GM12878 (cell line): ENCODE measurements at regions not wholly inside any gene's neighbourhood (a gene's known extent, or its start where the extent isn't known, plus 50 kb on each side); places are given as distances from the start of the nearest gene placed in this dataset.

Experiments used
- ATAC-seq: fragments of 200-7000 bp; cut with Tn5 transposase; 3 replicates; pipeline ENCODE4 v1.9.1; 2020; ENCODE audit warnings: mild to moderate bottlenecking, moderate library complexity
- BruUV-seq: library from RNA; stranded (reverse); fragments of 400-500 nt; replicated peaks from 2 replicates; lab custom pipeline; 2021; lab: Mats Ljungman, UMichigan
- CTCF ChIA-PET: fragments of 300-600 bp; sonication (Branson Sonifier 250); formaldehyde crosslinking; extraction: SDS; loops from one replicate; lab custom pipeline; 2021; ENCODE audit warnings: inconsistent platforms; lab: Yijun Ruan, JAX
- POLR2A ChIA-PET: fragments of 350-600 bp; formaldehyde crosslinking; extraction: SDS; loops from one replicate; lab custom pipeline; 2021; ENCODE audit warnings: inconsistent platforms; lab: Charles Lee
- RAD21 ChIA-PET: fragments of 300-600 bp; sonication (Branson Sonifier 250); formaldehyde crosslinking; loops from one replicate; lab custom pipeline; 2023; ENCODE audit warnings: antibody characterized with exemption; ENCODE audit not compliant: unreplicated experiment; lab: Charles Lee
- SMC1A ChIA-PET: fragments of 300-600 bp; sonication (Branson Sonifier 250); formaldehyde crosslinking; loops from one replicate; lab custom pipeline; 2023; ENCODE audit not compliant: unreplicated experiment, uncharacterized antibody; lab: Charles Lee
- DNase-seq: peaks from one replicate; pipeline ENCODE4 v3.0.0-alpha.2; 2011; ENCODE audit warnings: low read depth, low spot score
- FAIRE-seq: peaks from 3 replicates; lab custom pipeline; 2011; peaks lifted over from hg19 to GRCh38; lab: Jason Lieb, UNC
- H2AFZ ChIP-seq: 2 replicates; pipeline ENCODE4 v1.6.0; 2011; ENCODE audit warnings: low read depth, low read length, control low read depth; ENCODE audit not compliant: control insufficient read depth
- H3K27ac ChIP-seq: 2 replicates; pipeline ENCODE4 v1.5.1; 2011; ENCODE audit warnings: control low read depth; ENCODE audit not compliant: control insufficient read depth, insufficient read depth
- H3K27me3 ChIP-seq, 2 experiments: replicated peaks in 1 of 2; 2 replicates each; pipeline versions ENCODE4 v1.6.0 to v1.6.1; 2011; ENCODE audit warnings: low read length in 1 of 2; ENCODE audit not compliant: control insufficient read depth in 2 of 2, insufficient read depth in 2 of 2
- H3K36me3 ChIP-seq, 2 experiments: 2 replicates each; pipeline ENCODE4 v1.5.1; 2011; ENCODE audit warnings: low read length in 1 of 2; ENCODE audit not compliant: control insufficient read depth in 2 of 2, insufficient read depth in 2 of 2
- H3K4me1 ChIP-seq: 2 replicates; pipeline ENCODE4 v1.6.1; 2011; ENCODE audit warnings: mild to moderate bottlenecking, low read length, moderate library complexity, mixed read lengths; ENCODE audit not compliant: control insufficient read depth, insufficient read depth
- H3K4me2 ChIP-seq: 2 replicates; pipeline ENCODE4 v1.6.0; 2011; ENCODE audit warnings: control low read depth; ENCODE audit not compliant: control insufficient read depth, insufficient read depth
- H3K4me3 ChIP-seq: fragments of 200-600 bp; sonication (generic); 2 replicates; pipeline ENCODE4 v1.5.1; 2016
- H3K79me2 ChIP-seq: 2 replicates; pipeline ENCODE4 v1.6.0; 2011; ENCODE audit warnings: low read length; ENCODE audit not compliant: control insufficient read depth, insufficient read depth
- H3K9ac ChIP-seq: 2 replicates; pipeline ENCODE4 v1.8.0; 2011; ENCODE audit warnings: low read length, control low read depth, mixed read lengths; ENCODE audit not compliant: control insufficient read depth, insufficient read depth
- H3K9me3 ChIP-seq: replicated peaks from 3 replicates; pipeline ENCODE4 v1.5.1; 2011; ENCODE audit warnings: mild to moderate bottlenecking, low read length; ENCODE audit not compliant: control insufficient read depth, insufficient read depth
- H4K20me1 ChIP-seq: 2 replicates; pipeline ENCODE4 v1.6.0; 2011; ENCODE audit not compliant: control insufficient read depth, insufficient read depth
- BACH1 ChIP-seq: fragments of 450-650 bp; IDR thresholded peaks from 2 replicates; pipeline ENCODE4 v1.6.1; 2017; ENCODE audit warnings: mild to moderate bottlenecking, borderline replicate concordance
- CHD1 ChIP-seq: IDR thresholded peaks from 2 replicates; pipeline ENCODE4 v1.6.1; 2012; ENCODE audit warnings: low read depth, low read length, improper control_type of control experiment
- EP300 ChIP-seq, 2 experiments: fragments of 150-350 bp in 1 of 2; IDR thresholded peaks; 2 replicates each; pipeline ENCODE4 v1.6.1; 2011 to 2012; ENCODE audit warnings: low read depth in 2 of 2, low read length in 2 of 2, borderline replicate concordance in 1 of 2, improper control_type of control experiment in 1 of 2, inconsistent platforms in 1 of 2; ENCODE audit not compliant: control insufficient read depth in 1 of 2
- ESRRA ChIP-seq: IDR thresholded peaks from 2 replicates; pipeline ENCODE4 v1.6.1; 2012; ENCODE audit warnings: mild to moderate bottlenecking, low read length, improper control_type of control experiment
- GABPA ChIP-seq: IDR thresholded peaks from 2 replicates; pipeline ENCODE4 v1.6.1; 2014; ENCODE audit warnings: antibody characterized with exemption, low read depth, mild to moderate bottlenecking, inconsistent platforms
- HCFC1 ChIP-seq: fragments of 150-350 bp; IDR thresholded peaks from 2 replicates; pipeline ENCODE4 v1.6.1; 2014; ENCODE audit warnings: low read length
- HDGF ChIP-seq: fragments of 450-650 bp; IDR thresholded peaks from 2 replicates; pipeline ENCODE4 v1.6.1; 2016; ENCODE audit warnings: antibody characterized with exemption
- IKZF1 ChIP-seq: fragments of 450-650 bp; conservative IDR thresholded peaks from 2 replicates; pipeline ENCODE4 v1.6.1; 2017; ENCODE audit warnings: antibody characterized with exemption, mild to moderate bottlenecking
- IRF5 ChIP-seq: fragments of 450-650 bp; IDR thresholded peaks from 2 replicates; pipeline ENCODE4 v1.6.1; 2017; ENCODE audit warnings: borderline replicate concordance
- MEF2B ChIP-seq: fragments of 450-650 bp; IDR thresholded peaks from 2 replicates; pipeline ENCODE4 v1.6.1; 2018; ENCODE audit warnings: mild to moderate bottlenecking, moderate library complexity; ENCODE audit not compliant: partially characterized antibody, poor library complexity, severe bottlenecking
- PML ChIP-seq: IDR thresholded peaks from 2 replicates; pipeline ENCODE4 v1.6.1; 2012; ENCODE audit warnings: low read length, inconsistent platforms
- RELB ChIP-seq: fragments of 450-650 bp; IDR thresholded peaks from 2 replicates; pipeline ENCODE4 v1.6.1; 2017; ENCODE audit warnings: low read depth, mild to moderate bottlenecking, moderate library complexity
- SMAD1 ChIP-seq: fragments of 450-650 bp; IDR thresholded peaks from 2 replicates; pipeline ENCODE4 v1.6.1; 2018; ENCODE audit warnings: mild to moderate bottlenecking, low read depth; ENCODE audit not compliant: partially characterized antibody
- SUZ12 ChIP-seq: fragments of 200-600 bp; sonication (generic); IDR thresholded peaks from one replicate; pipeline ENCODE4 v1.6.1; 2018; ENCODE audit warnings: antibody characterized with exemption, mild to moderate bottlenecking; ENCODE audit not compliant: unreplicated experiment
- TCF3 ChIP-seq: IDR thresholded peaks from 2 replicates; pipeline ENCODE4 v1.6.1; 2012; ENCODE audit warnings: low read depth, mild to moderate bottlenecking, low read length, borderline replicate concordance; ENCODE audit not compliant: insufficient read depth
- USF2 ChIP-seq: IDR thresholded peaks from 2 replicates; pipeline ENCODE4 v1.6.1; 2011; ENCODE audit warnings: low read depth, low read length, improper control_type of control experiment, borderline replicate concordance
- ZBED1 ChIP-seq: IDR thresholded peaks from 2 replicates; pipeline ENCODE4 v1.6.1; 2016; ENCODE audit warnings: borderline replicate concordance
- ZNF207 ChIP-seq: fragments of 450-650 bp; IDR thresholded peaks from 2 replicates; pipeline ENCODE4 v1.6.1; 2014; ENCODE audit warnings: antibody characterized with exemption, mild to moderate bottlenecking, borderline replicate concordance
- ZNF24 ChIP-seq: fragments of 450-650 bp; IDR thresholded peaks from 2 replicates; pipeline ENCODE4 v1.6.1; 2017; ENCODE audit warnings: antibody characterized with exemption, mild to moderate bottlenecking
- WGBS: methylation state at CpG from one replicate; pipeline ENCODE4 v1.1.6; 2016; ENCODE audit warnings: low lambda C conversion rate; ENCODE audit not compliant: insufficient replicate concordance, insufficient coverage; ENCODE audit errors: missing lambda C conversion rate; 5-methylcytosine and 5-hydroxymethylcytosine counted together
- in situ Hi-C: fragments of 300-500 bp; cut with MboI; formaldehyde crosslinking; loops from 9 replicates; pipeline ENCODE4 v1.14.3; 2018; ENCODE audit warnings: mixed read lengths
- intact Hi-C: fragments of 100-400 bp; cut with micrococcal nuclease; formaldehyde crosslinking; loops from one replicate; pipeline ENCODE4 v1.14.2; 2022; ENCODE audit not compliant: unreplicated experiment

- Histone ChIP-seq H3K79me2 (peaks cover 5% of the 10 kb centered on the region), H4K20me1 (no peaks in the 10 kb centered on the region), H2AFZ (no peak overlapping the region), H3K9ac (no peak overlapping the region), H3K27me3 (no peaks in the 10 kb centered on the region), H3K36me3 (peaks cover 0 to 2% of the 10 kb centered on the region in 2 experiments; a peak in 2 of 4 replicates), H3K4me3 (no peak overlapping the region), H3K9me3 (no peaks in the 10 kb centered on the region), H3K4me1 (peaks cover 4% of the 10 kb centered on the region; the same call in 1 of the 2 replicates), H3K27ac (no peak overlapping the region), H3K4me2 (no peak overlapping the region)
- intact Hi-C loops: no loop called here
- TF ChIP-seq ESRRA (no peak), TCF3 (no peak), RELB (no peak), MEF2B (no peak), ZNF207 (no peak), HDGF (no peak), ZNF24 (no peak), GABPA (no peak), SUZ12 (no peak), SMAD1 (no peak), CHD1 (no peak), HCFC1 (no peak), USF2 (no peak), ZBED1 (no peak), IKZF1 (no peak), EP300 (IDR thresholded peaks at IDR 0.05; ENCODE audit: borderline replicate concordance in 1 of 2, control insufficient read depth in 1 of 2, low read depth in 2 of 2, low read length in 2 of 2) (no peak), IRF5 (no peak), BACH1 (no peak), PML (no peak)
- no peak for ATAC-seq
- RAD21 ChIA-PET: interaction anchor here (1.1 to 1.5 kb wide), 2 partner anchors 10 to 17 kb away, joined by 3 read pairs; no protein-coding TSS in a partner anchor
- in situ Hi-C loops: no loop called here
- WGBS: 99% methylated on average over 4 of the region's 4 CpGs
- CTCF ChIA-PET: interaction anchor here (0.8 to 1.1 kb wide), 3 partner anchors 17 to 130 kb away, joined by 3 read pairs; no protein-coding TSS in a partner anchor
- no peak for DNase-seq
- POLR2A ChIA-PET: interaction anchor here (1.0 kb wide), 1 partner anchor 9 kb away, joined by 3 read pairs; no protein-coding TSS in a partner anchor
- no peak for FAIRE-seq
- SMC1A ChIA-PET: interaction anchor here (0.7 to 1.8 kb wide), 4 partner anchors 10 to 142 kb away, joined by 3 to 4 read pairs (median 3); no protein-coding TSS in a partner anchor
- BruUV-seq: no TSS peak
Measured at GRCh38 chr12:94745562-94745961, 95.2 kb upstream of the TMCC3 start.
